ENCODE measurements at regions not wholly inside any gene's neighbourhood (a gene's known extent, or its start where the extent isn't known, plus 50 kb on each side); places are given as distances from the start of the nearest gene placed in this dataset.

DNA sequence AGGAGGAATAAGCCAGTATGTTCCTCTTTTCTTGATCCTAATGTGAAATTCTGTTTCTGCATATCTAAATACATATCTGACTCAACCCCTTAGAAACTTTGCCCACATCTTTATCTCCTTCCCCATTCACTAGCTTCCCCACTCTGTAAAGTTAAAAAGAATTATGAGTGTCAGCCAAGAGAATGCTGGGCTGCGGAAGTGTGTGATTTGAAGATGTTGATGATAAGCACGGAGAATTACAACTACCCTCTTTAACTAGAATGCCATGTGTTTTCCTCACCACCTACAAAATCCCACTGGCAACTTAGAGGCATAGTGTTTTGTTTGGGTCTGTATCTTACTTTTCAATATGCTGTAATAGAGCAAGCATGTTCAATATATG, 490.4 kb upstream of the FANCL start:
- TF ChIP-seq POLR2A (IDR thresholded peaks at IDR 0.05) (no peak), POLR2AphosphoS5 (IDR thresholded peaks at IDR 0.05) (no peak)
- TF ChIP-seq, protein P1, sequence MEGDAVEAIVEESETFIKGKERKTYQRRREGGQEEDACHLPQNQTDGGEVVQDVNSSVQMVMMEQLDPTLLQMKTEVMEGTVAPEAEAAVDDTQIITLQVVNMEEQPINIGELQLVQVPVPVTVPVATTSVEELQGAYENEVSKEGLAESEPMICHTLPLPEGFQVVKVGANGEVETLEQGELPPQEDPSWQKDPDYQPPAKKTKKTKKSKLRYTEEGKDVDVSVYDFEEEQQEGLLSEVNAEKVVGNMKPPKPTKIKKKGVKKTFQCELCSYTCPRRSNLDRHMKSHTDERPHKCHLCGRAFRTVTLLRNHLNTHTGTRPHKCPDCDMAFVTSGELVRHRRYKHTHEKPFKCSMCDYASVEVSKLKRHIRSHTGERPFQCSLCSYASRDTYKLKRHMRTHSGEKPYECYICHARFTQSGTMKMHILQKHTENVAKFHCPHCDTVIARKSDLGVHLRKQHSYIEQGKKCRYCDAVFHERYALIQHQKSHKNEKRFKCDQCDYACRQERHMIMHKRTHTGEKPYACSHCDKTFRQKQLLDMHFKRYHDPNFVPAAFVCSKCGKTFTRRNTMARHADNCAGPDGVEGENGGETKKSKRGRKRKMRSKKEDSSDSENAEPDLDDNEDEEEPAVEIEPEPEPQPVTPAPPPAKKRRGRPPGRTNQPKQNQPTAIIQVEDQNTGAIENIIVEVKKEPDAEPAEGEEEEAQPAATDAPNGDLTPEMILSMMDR (IDR thresholded peaks at IDR 0.05): no peak
